DOHH2 (cell line): ENCODE measurements at regions not wholly inside any gene's neighbourhood (a gene's known extent, or its start where the extent isn't known, plus 50 kb on each side); places are given as distances from the start of the nearest gene placed in this dataset.

ENCODE experiments used
- H3F3A ChIP-seq: fragments of 200-600 bp; sonication (generic), shearing (Covaris generic); 2 replicates; pipeline ENCODE4 v1.6.0; 2016; ENCODE audit warnings: antibody characterized with exemption, mild to moderate bottlenecking; ENCODE audit not compliant: control insufficient read depth, insufficient read depth
- H3K27ac ChIP-seq: fragments of 200-600 bp; sonication (generic); 2 replicates; pipeline ENCODE4 v1.5.1; 2014; ENCODE audit warnings: low read depth, mild to moderate bottlenecking, low read length, moderate library complexity
- H3K27me3 ChIP-seq: fragments of 200-600 bp; sonication (generic); 2 replicates; pipeline ENCODE4 v1.6.1; 2014; ENCODE audit warnings: mild to moderate bottlenecking, low read length, mixed read lengths; ENCODE audit not compliant: control insufficient read depth
- H3K36me3 ChIP-seq: fragments of 200-600 bp; sonication (generic); 2 replicates; pipeline ENCODE4 v1.6.1; 2014; ENCODE audit warnings: mild to moderate bottlenecking, low read length, moderate library complexity, mixed read lengths; ENCODE audit not compliant: control insufficient read depth
- H3K4me1 ChIP-seq: fragments of 200-600 bp; sonication (generic); 2 replicates; pipeline ENCODE4 v1.6.1; 2014; ENCODE audit warnings: mild to moderate bottlenecking, low read length, mixed read lengths; ENCODE audit not compliant: control insufficient read depth
- H3K4me2 ChIP-seq: fragments of 200-600 bp; sonication (generic); 2 replicates; pipeline ENCODE4 v1.6.0; 2014; ENCODE audit warnings: mild to moderate bottlenecking, low read length, moderate library complexity
- H3K4me3 ChIP-seq: fragments of 200-600 bp; sonication (generic); 2 replicates; pipeline ENCODE4 v1.5.1; 2014; ENCODE audit warnings: mild to moderate bottlenecking, low read length, mixed read lengths
- H3K79me2 ChIP-seq: fragments of 200-600 bp; sonication (generic); 2 replicates; pipeline ENCODE4 v1.6.1; 2014; ENCODE audit warnings: mild to moderate bottlenecking, low read length, mixed read lengths; ENCODE audit not compliant: control insufficient read depth
- H3K9me2 ChIP-seq: fragments of 200-600 bp; sonication (generic); replicated peaks from 2 replicates; pipeline ENCODE4 v1.6.1; 2014; ENCODE audit warnings: mild to moderate bottlenecking, low read length, mixed read lengths; ENCODE audit not compliant: control insufficient read depth
- H3K9me3 ChIP-seq: fragments of 200-600 bp; sonication (generic); 2 replicates; pipeline ENCODE4 v1.6.1; 2014; ENCODE audit warnings: antibody characterized with exemption, low read length, mixed read lengths; ENCODE audit not compliant: control insufficient read depth, insufficient read depth
- H4K20me1 ChIP-seq: fragments of 200-600 bp; sonication (generic); 2 replicates; pipeline ENCODE4 v1.6.0; 2014; ENCODE audit warnings: low read depth, mild to moderate bottlenecking, antibody characterized with exemption, low read length, moderate library complexity; ENCODE audit not compliant: control insufficient read depth, insufficient read depth
- EZH2phosphoT487 ChIP-seq: fragments of 200-600 bp; sonication (generic); IDR thresholded peaks from 2 replicates; pipeline ENCODE4 v1.6.1; 2017; ENCODE audit warnings: borderline replicate concordance, mild to moderate bottlenecking, antibody characterized with exemption, low read length, moderate library complexity, mixed read lengths
- TF ChIP-seq, protein P1 (sequence below): fragments of 200-600 bp; sonication (generic); IDR thresholded peaks from one replicate; pipeline ENCODE4 v1.5.1; 2014; ENCODE audit warnings: antibody characterized with exemption, mild to moderate bottlenecking, low read depth, low read length; ENCODE audit not compliant: poor library complexity, severe bottlenecking

DNA sequence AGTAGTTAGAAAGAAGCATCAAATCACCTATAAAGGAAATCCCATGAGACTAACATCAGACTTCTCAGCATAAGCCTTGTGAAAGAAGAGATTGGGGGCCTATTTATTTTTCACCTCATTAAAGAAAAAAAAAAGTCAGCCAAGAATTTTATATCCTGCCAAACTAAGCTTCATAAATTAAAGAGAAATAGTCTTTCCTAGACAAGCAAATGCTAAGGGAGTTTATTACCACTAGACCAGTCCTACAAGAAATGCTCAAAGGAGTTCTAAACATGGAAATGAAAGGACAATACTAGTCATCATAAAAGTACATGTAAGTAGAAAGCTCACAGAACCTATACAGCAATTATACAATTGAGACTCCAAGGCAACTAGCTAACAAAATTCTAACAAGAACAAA, 96.5 kb upstream of the OLIG3 start:
- Histone ChIP-seq H3K27ac (no peak overlapping the region), H3K9me3 (peaks cover 14% of the 10 kb centered on the region), H3K4me2 (no peak overlapping the region), H3K4me3 (no peak overlapping the region), H3K36me3 (no peaks in the 10 kb centered on the region), H3K79me2 (no peaks in the 10 kb centered on the region), H3F3A (no peaks in the 10 kb centered on the region), H3K27me3 (no peaks in the 10 kb centered on the region), H3K9me2 (no peaks in the 10 kb centered on the region), H3K4me1 (0 out of 2 replicates have a peak, but pooled peaks cover 3% of the 10 kb centered on the region), H4K20me1 (no peaks in the 10 kb centered on the region)
- TF ChIP-seq, protein P1, sequence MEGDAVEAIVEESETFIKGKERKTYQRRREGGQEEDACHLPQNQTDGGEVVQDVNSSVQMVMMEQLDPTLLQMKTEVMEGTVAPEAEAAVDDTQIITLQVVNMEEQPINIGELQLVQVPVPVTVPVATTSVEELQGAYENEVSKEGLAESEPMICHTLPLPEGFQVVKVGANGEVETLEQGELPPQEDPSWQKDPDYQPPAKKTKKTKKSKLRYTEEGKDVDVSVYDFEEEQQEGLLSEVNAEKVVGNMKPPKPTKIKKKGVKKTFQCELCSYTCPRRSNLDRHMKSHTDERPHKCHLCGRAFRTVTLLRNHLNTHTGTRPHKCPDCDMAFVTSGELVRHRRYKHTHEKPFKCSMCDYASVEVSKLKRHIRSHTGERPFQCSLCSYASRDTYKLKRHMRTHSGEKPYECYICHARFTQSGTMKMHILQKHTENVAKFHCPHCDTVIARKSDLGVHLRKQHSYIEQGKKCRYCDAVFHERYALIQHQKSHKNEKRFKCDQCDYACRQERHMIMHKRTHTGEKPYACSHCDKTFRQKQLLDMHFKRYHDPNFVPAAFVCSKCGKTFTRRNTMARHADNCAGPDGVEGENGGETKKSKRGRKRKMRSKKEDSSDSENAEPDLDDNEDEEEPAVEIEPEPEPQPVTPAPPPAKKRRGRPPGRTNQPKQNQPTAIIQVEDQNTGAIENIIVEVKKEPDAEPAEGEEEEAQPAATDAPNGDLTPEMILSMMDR: no peak
- TF ChIP-seq EZH2phosphoT487: no peak

DNA sequence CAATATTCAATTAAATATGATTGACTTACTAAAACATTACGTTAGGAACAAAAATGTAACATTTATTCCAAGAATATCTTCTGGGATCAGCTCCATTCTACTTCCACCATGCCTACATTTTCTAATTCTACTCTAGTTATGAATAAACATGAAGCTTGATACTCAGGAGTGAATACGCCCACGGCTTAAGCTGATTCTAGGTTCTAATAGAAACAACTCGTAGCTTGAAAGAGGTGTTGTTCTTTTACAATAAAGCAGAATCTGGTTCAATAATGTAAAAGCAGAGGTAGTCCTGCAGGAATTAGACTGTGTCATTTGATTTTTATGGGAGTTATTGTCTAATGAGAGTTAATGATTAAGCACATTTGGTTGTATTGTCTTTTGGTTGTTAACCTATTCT, 107.3 kb upstream of the OLIG3 start:
- H3K9me2 ChIP-seq: no peaks in the 10 kb centered on the region
- TF ChIP-seq, protein P1: no peak
- TF ChIP-seq EZH2phosphoT487: no peak
- no peaks in the 10 kb centered on the region for H3K79me2 ChIP-seq
- H3F3A ChIP-seq: no peaks in the 10 kb centered on the region
- no peaks in the 10 kb centered on the region for H4K20me1 ChIP-seq
- H3K27ac ChIP-seq: no peak overlapping the region
- H3K27me3 ChIP-seq: peaks cover 3% of the 10 kb centered on the region; the same call in 1 of the 2 replicates
- no peaks in the 10 kb centered on the region for H3K9me3 ChIP-seq
- H3K4me1 ChIP-seq: no peaks in the 10 kb centered on the region
- H3K4me3 ChIP-seq: no peak overlapping the region
- no peaks in the 10 kb centered on the region for H3K36me3 ChIP-seq
- H3K4me2 ChIP-seq: no peak overlapping the region

DNA sequence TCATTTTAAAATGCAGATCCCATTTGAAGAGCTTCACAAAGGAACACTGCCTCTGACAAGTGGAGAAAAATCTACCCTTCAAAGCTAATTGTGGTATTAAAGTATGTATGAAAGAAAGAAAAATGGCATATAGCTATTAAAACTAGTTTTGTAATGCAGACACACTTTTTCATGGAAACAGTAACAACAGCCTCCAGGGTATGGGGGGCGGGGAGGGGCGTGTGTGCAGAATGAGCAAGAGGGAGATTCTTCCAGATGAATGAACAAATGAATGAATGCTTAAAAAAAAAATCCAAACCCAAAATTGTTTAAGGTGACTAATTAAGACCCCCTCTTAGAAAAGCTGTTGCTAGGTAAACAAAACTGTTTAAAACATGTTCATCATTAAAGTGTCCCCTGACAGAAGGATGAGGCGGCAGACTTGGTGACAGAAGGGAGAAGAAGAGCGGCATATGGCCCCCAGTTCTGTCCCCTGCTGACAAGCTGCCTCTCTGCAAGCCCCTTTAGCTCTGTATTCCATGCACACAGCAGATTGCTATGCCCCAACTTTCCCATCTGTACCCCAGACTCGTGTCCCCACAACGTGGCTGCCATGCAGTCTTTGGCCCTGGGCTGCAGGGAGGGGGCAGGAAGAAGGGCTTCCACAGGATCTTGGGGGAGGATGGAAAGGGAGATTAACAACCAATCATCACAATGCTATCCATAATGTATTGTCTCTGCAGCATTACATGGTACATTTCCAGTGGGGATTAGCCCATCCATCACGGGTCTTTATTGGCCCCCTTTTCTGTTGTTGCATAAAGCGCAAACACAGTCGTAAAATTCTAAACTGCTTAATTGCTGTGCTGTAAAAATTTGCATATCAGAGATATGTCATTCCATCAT, 108.4 kb upstream of the OLIG3 start:
- TF ChIP-seq, protein P1: no peak
- no peak for TF ChIP-seq EZH2phosphoT487
- Histone ChIP-seq H3K9me2 (no peaks in the 10 kb centered on the region), H3K79me2 (no peaks in the 10 kb centered on the region), H3K27ac (no peak overlapping the region), H3K4me3 (no peak overlapping the region), H3K4me2 (no peak overlapping the region), H3K27me3 (peaks cover 3% of the 10 kb centered on the region; the same call in 1 of the 2 replicates), H3K9me3 (no peaks in the 10 kb centered on the region), H3F3A (no peaks in the 10 kb centered on the region), H3K36me3 (no peaks in the 10 kb centered on the region), H3K4me1 (no peaks in the 10 kb centered on the region), H4K20me1 (no peaks in the 10 kb centered on the region)
